Transverse colon (tissue), 4 donors: ENCODE measurements at regions not wholly inside any gene's neighbourhood (a gene's known extent, or its start where the extent isn't known, plus 50 kb on each side); places are given as distances from the start of the nearest gene placed in this dataset.

Experiments used
- DNase-seq: peaks from one replicate; pipeline ENCODE4 v3.0.0-alpha.2; 2019
- H3K27ac ChIP-seq, 4 donors: fragments of 200-600 bp; sonication (generic); 2 replicates each; pipeline ENCODE4 v1.5.1; 2016 to 2018; ENCODE audit warnings: inconsistent platforms in 4 of 4
- H3K27me3 ChIP-seq: fragments of 200-600 bp; sonication (generic); 2 replicates; pipeline ENCODE4 v1.5.1; 2017; ENCODE audit warnings: inconsistent platforms
- H3K36me3 ChIP-seq, 4 donors: fragments of 200-600 bp; sonication (generic); 2 replicates each; pipeline ENCODE4 v1.5.1; 2017 to 2019; ENCODE audit warnings: inconsistent platforms in 4 of 4
- H3K4me1 ChIP-seq, 4 donors: fragments of 200-600 bp; sonication (generic); 2 replicates each; pipeline ENCODE4 v1.5.1; 2017 to 2020; ENCODE audit warnings: inconsistent platforms in 4 of 4
- H3K4me3 ChIP-seq, 4 donors: fragments of 200-600 bp; sonication (generic); 1 replicate in 1 of 4; 2 replicates in 3 of 4; pipeline versions ENCODE4 v1.5.1 to v1.6.1; 2017 to 2019; ENCODE audit warnings: inconsistent platforms in 4 of 4
- H3K9me3 ChIP-seq, 2 donors: fragments of 200-600 bp; sonication (generic); 2 replicates each; pipeline ENCODE4 v1.5.1; 2017 to 2019; ENCODE audit warnings: inconsistent platforms in 2 of 2
- EP300 ChIP-seq: sonication (generic); formaldehyde crosslinking; IDR thresholded peaks from one replicate; pipeline ENCODE4 v1.6.1; 2017; ENCODE audit warnings: antibody characterized with exemption, low read depth
- POLR2A ChIP-seq: fragments of 450-650 bp; IDR thresholded peaks from one replicate; pipeline ENCODE4 v1.6.1; 2016; ENCODE audit warnings: antibody characterized with exemption, mild to moderate bottlenecking, moderate library complexity
- POLR2AphosphoS5 ChIP-seq, 3 donors: sonication (generic); formaldehyde crosslinking; IDR thresholded peaks; one replicate each; pipeline ENCODE4 v1.6.1; 2016; ENCODE audit warnings: antibody characterized with exemption in 3 of 3
- WGBS, 2 donors: methylation state at CpG; one replicate each; pipeline ENCODE4 v1.1.5; 2018; ENCODE audit warnings: low coverage in 1 of 2; 5-methylcytosine and 5-hydroxymethylcytosine counted together
- in situ Hi-C, 4 donors: fragments of 200-750 bp; cut with MboI; loops; one replicate each; pipeline versions ENCODE4 v1.15.0 to v1.15.1; 2017; ENCODE audit warnings: low sequenced_read_pairs in 3 of 4, low pct_ligation_motif_present in 1 of 4, low pct_unique_long_range_greater_than_20kb in 1 of 4
- intact Hi-C: fragments of 100-400 bp; cut with DNase I; formaldehyde crosslinking; loops from one replicate; pipeline ENCODE4 v1.15.1; 2023; ENCODE audit warnings: low total_unique reads
- TF ChIP-seq, protein P1 (sequence below), 5 experiments: fragments of 200-600 bp in 3 of 5; fragments of 450-650 bp in 2 of 5; sonication (generic) in 3 of 5; IDR thresholded peaks; 1 replicate in 2 of 5; 2 replicates in 3 of 5; pipeline ENCODE4 v1.5.1; 2016 to 2017; ENCODE audit warnings: antibody characterized with exemption in 5 of 5, inconsistent platforms in 3 of 5, mild to moderate bottlenecking in 2 of 5, moderate library complexity in 1 of 5

DNA sequence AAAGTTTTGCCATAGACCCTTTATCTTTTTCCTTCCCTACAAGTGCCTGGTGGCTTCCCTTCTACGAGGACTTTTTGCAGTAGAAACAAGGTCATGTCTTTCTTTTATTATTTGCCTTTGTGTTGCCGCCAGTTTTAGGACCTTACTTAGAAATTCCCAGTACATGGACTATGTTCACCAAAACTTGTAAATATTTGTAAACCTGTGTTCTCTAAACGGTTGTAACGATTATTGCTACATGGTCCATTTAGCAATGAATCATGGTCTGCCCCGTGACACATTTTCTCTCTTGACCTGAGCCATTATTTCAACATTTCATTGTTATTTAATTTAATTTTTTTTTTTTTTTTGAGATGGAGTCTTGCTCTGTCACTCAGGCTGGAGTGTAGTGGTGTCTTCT is 110.7 kb downstream of the MFAP3L start:
- no peaks in the 10 kb centered on the region for H3K36me3 ChIP-seq
- no peaks in the 10 kb centered on the region for H3K27me3 ChIP-seq
- no peak for DNase-seq
- TF ChIP-seq, protein P1, sequence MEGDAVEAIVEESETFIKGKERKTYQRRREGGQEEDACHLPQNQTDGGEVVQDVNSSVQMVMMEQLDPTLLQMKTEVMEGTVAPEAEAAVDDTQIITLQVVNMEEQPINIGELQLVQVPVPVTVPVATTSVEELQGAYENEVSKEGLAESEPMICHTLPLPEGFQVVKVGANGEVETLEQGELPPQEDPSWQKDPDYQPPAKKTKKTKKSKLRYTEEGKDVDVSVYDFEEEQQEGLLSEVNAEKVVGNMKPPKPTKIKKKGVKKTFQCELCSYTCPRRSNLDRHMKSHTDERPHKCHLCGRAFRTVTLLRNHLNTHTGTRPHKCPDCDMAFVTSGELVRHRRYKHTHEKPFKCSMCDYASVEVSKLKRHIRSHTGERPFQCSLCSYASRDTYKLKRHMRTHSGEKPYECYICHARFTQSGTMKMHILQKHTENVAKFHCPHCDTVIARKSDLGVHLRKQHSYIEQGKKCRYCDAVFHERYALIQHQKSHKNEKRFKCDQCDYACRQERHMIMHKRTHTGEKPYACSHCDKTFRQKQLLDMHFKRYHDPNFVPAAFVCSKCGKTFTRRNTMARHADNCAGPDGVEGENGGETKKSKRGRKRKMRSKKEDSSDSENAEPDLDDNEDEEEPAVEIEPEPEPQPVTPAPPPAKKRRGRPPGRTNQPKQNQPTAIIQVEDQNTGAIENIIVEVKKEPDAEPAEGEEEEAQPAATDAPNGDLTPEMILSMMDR (IDR thresholded peaks at IDR 0.05): no peak
- TF ChIP-seq POLR2A: no peak
- TF ChIP-seq EP300: no peak
- TF ChIP-seq POLR2AphosphoS5 (IDR thresholded peaks at IDR 0.05): no peak
- 61 to 71% methylated on average over 4 to 5 of the region's 5 CpGs for WGBS, 2 donors
- H3K4me3 ChIP-seq: no peak overlapping the region
- no peak overlapping the region for H3K27ac ChIP-seq
- in situ Hi-C loops: no loop called here
- H3K9me3 ChIP-seq: no peaks in the 10 kb centered on the region
- no peaks in the 10 kb centered on the region for H3K4me1 ChIP-seq
- intact Hi-C loops: no loop called here

DNA sequence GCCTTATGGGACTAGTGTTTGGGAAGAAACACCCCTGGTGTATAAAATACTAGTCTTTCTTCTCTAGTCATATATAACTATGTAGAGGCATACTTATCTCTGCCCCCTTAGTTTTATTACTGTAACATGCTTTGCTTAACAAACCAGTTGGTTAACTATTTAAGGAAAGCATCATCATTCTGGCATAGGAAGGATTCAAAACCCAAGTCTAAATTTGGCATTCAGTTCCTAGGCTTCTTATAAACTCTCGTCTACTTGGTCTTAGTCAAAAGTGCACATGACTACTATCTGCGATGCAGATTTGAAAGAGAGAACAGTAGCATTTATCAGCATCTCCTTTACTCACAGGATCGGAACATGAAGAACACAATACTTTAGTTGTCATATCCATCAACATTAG is 111.3 kb downstream of the MFAP3L start:
- no peak overlapping the region for H3K4me3 ChIP-seq
- in situ Hi-C loops (no loop called here), intact Hi-C loops (no loop called here)
- WGBS, 2 donors: 78 to 87% methylated on average over 3 of the region's 3 CpGs
- DNase-seq: no peak
- no peaks in the 10 kb centered on the region for H3K4me1 ChIP-seq
- H3K36me3 ChIP-seq: no peaks in the 10 kb centered on the region
- H3K9me3 ChIP-seq: no peaks in the 10 kb centered on the region
- no peaks in the 10 kb centered on the region for H3K27me3 ChIP-seq
- H3K27ac ChIP-seq: no peak overlapping the region
- TF ChIP-seq, protein P1 (IDR thresholded peaks at IDR 0.05): no peak
- no peak for TF ChIP-seq POLR2A
- no peak for TF ChIP-seq POLR2AphosphoS5 (IDR thresholded peaks at IDR 0.05)
- no peak for TF ChIP-seq EP300

DNA sequence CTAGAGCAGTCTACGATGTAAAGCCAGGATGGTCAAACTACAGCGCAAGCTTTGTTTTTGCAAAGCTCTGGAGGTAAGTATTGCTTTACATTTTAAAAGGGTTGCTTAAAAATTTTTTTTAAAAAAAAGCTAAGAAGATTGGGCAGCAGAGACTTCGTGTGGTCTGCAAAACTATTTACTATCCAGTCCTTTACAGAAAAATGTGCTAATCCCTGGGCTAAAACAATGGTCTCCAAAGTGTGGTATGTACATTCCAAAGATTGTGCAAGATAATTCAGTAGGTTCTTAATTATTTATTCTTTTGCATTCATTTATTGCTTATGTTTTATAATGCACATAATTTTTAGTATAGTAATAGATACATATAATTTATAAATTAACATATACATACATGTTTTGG is 113.2 kb downstream of the MFAP3L start:
- Histone ChIP-seq H3K36me3 (no peaks in the 10 kb centered on the region), H3K27ac (no peak overlapping the region), H3K27me3 (no peaks in the 10 kb centered on the region), H3K4me3 (no peak overlapping the region), H3K9me3 (no peaks in the 10 kb centered on the region), H3K4me1 (no peaks in the 10 kb centered on the region)
- intact Hi-C loops (no loop called here), in situ Hi-C loops (no loop called here)
- no peak for DNase-seq
- 80 to 84% methylated on average over 3 of the region's 3 CpGs for WGBS, 2 donors
- TF ChIP-seq, protein P1 (IDR thresholded peaks at IDR 0.05): no peak
- TF ChIP-seq EP300: no peak
- no peak for TF ChIP-seq POLR2A
- no peak for TF ChIP-seq POLR2AphosphoS5 (IDR thresholded peaks at IDR 0.05)

DNA sequence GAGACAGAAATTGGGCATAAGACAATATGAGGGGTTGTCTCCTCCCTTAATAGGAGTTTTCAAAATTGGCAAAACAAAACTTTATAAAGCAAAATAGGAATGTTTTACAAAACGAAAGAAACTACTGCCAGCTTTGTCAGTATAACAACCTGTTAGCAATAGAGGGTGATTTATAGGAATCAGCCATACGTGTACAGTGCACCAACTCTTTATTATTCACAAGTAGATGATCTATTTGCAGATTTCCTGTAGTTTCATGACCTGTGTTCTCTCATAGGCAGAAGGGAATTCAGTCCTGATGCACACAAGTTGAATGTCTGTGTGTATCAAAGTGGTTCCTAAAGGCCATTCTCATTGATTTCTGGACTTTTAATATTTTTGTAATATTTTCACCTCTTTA is 116.3 kb downstream of the MFAP3L start:
- no peaks in the 10 kb centered on the region for H3K9me3 ChIP-seq
- intact Hi-C loops: no loop called here
- DNase-seq: no peak
- in situ Hi-C loops: no loop called here
- H3K27ac ChIP-seq: no peak overlapping the region
- no peaks in the 10 kb centered on the region for H3K36me3 ChIP-seq
- no peaks in the 10 kb centered on the region for H3K4me1 ChIP-seq
- TF ChIP-seq POLR2A: no peak
- TF ChIP-seq EP300: no peak
- no peak for TF ChIP-seq POLR2AphosphoS5 (IDR thresholded peaks at IDR 0.05)
- TF ChIP-seq, protein P1 (IDR thresholded peaks at IDR 0.05): no peak
- no peak overlapping the region for H3K4me3 ChIP-seq
- WGBS, 2 donors: 55 to 57% methylated on average over 2 of the region's 2 CpGs
- H3K27me3 ChIP-seq: no peaks in the 10 kb centered on the region
